Liver (tissue), 8 donors: ENCODE measurements at regions not wholly inside any gene's neighbourhood (a gene's known extent, or its start where the extent isn't known, plus 50 kb on each side); places are given as distances from the start of the nearest gene placed in this dataset.

ENCODE experiments used
- DNase-seq: peaks from one replicate; pipeline ENCODE4 v3.0.0-alpha.2; 2017; ENCODE audit warnings: low spot score
- H3K27ac ChIP-seq, 2 donors: one replicate each; pipeline ENCODE4 v1.7.0; 2013; ENCODE audit warnings: inconsistent platforms in 2 of 2, low read length in 2 of 2, control low read depth in 1 of 2, low read depth in 1 of 2, mild to moderate bottlenecking in 1 of 2
- H3K27me3 ChIP-seq, 4 donors: one replicate each; pipeline versions ENCODE4 v1.6.1 to v1.7.0; 2013; ENCODE audit warnings: low read length in 3 of 4, inconsistent platforms in 1 of 4, mild to moderate bottlenecking in 1 of 4, moderate library complexity in 1 of 4; ENCODE audit not compliant: control insufficient read depth in 4 of 4, insufficient read depth in 4 of 4
- H3K36me3 ChIP-seq, 4 donors: one replicate each; pipeline versions ENCODE4 v1.6.1 to v1.7.0; 2013; ENCODE audit warnings: low read length in 3 of 4, mild to moderate bottlenecking in 3 of 4, low read depth in 1 of 4, moderate library complexity in 1 of 4; ENCODE audit not compliant: control insufficient read depth in 4 of 4, insufficient read depth in 3 of 4
- H3K4me1 ChIP-seq, 4 donors: one replicate each; pipeline versions ENCODE4 v1.6.1 to v1.7.0; 2013; ENCODE audit warnings: low read length in 3 of 4, mild to moderate bottlenecking in 3 of 4, moderate library complexity in 1 of 4; ENCODE audit not compliant: control insufficient read depth in 4 of 4, insufficient read depth in 4 of 4
- H3K4me3 ChIP-seq, 3 donors: one replicate each; pipeline versions ENCODE4 v1.6.1 to v1.7.0; 2013; ENCODE audit warnings: low read length in 3 of 3, control low read depth in 1 of 3, low read depth in 1 of 3, mild to moderate bottlenecking in 1 of 3
- H3K9ac ChIP-seq, 2 donors: one replicate each; pipeline ENCODE4 v1.7.0; 2013; ENCODE audit warnings: low read length in 2 of 2, mild to moderate bottlenecking in 2 of 2, moderate library complexity in 2 of 2, control low read depth in 1 of 2, low read depth in 1 of 2
- H3K9me3 ChIP-seq, 4 donors: one replicate each; pipeline versions ENCODE4 v1.6.1 to v1.7.0; 2013; ENCODE audit warnings: low read length in 3 of 4; ENCODE audit not compliant: control insufficient read depth in 4 of 4
- EGR1 ChIP-seq, 2 donors: IDR thresholded peaks; 2 replicates each; pipeline ENCODE4 v1.6.1; 2016 to 2018; ENCODE audit warnings: antibody characterized with exemption in 2 of 2, low read depth in 2 of 2
- FOXA1 ChIP-seq: IDR thresholded peaks from 2 replicates; pipeline ENCODE4 v1.6.1; 2016; ENCODE audit warnings: antibody characterized with exemption
- FOXA2 ChIP-seq: IDR thresholded peaks from 2 replicates; pipeline ENCODE4 v1.6.1; 2016; ENCODE audit warnings: antibody characterized with exemption
- GABPA ChIP-seq, 2 donors: IDR thresholded peaks in 1 of 2; conservative IDR thresholded peaks in 1 of 2; 2 replicates each; pipeline ENCODE4 v1.6.1; 2016; ENCODE audit warnings: antibody characterized with exemption in 2 of 2, mild to moderate bottlenecking in 1 of 2, moderate library complexity in 1 of 2
- HNF4G ChIP-seq: IDR thresholded peaks from 2 replicates; pipeline ENCODE4 v1.6.1; 2016; ENCODE audit warnings: antibody characterized with exemption
- JUND ChIP-seq, 2 donors: IDR thresholded peaks; 2 replicates each; pipeline ENCODE4 v1.6.1; 2016; ENCODE audit warnings: antibody characterized with exemption in 2 of 2
- RAD21 ChIP-seq, 2 donors: IDR thresholded peaks; 2 replicates each; pipeline ENCODE4 v1.6.1; 2016; ENCODE audit warnings: antibody characterized with exemption in 2 of 2, mild to moderate bottlenecking in 2 of 2
- RXRA ChIP-seq, 2 donors: IDR thresholded peaks; 2 replicates each; pipeline ENCODE4 v1.6.1; 2017 to 2018; ENCODE audit warnings: antibody characterized with exemption in 2 of 2, mild to moderate bottlenecking in 1 of 2
- SP1 ChIP-seq: IDR thresholded peaks from 2 replicates; pipeline ENCODE4 v1.6.1; 2018; ENCODE audit warnings: antibody characterized with exemption, mild to moderate bottlenecking
- TAF1 ChIP-seq: conservative IDR thresholded peaks from 2 replicates; pipeline ENCODE4 v1.6.1; 2016; ENCODE audit warnings: antibody characterized with exemption, mild to moderate bottlenecking
- WGBS: extraction: QIAGEN DNeasy Blood & Tissue Kit; methylation state at CpG from one replicate; pipeline ENCODE4 v1.1.7; 2013; 5-methylcytosine and 5-hydroxymethylcytosine counted together
- TF ChIP-seq, protein P1 (sequence below): IDR thresholded peaks from 2 replicates; pipeline ENCODE4 v1.6.1; 2016; ENCODE audit warnings: antibody characterized with exemption, mild to moderate bottlenecking
- TF ChIP-seq, protein P2 (sequence below): IDR thresholded peaks from 2 replicates; pipeline ENCODE4 v1.6.1; 2016; ENCODE audit warnings: antibody characterized with exemption
- TF ChIP-seq, protein P3 (sequence below): fragments of 150-350 bp; IDR thresholded peaks from 2 replicates; pipeline ENCODE4 v1.5.1; 2017; ENCODE audit warnings: improper control_type of control experiment, low read depth, low read length; ENCODE audit not compliant: missing input control
- TF ChIP-seq, protein P4 (sequence below): IDR thresholded peaks from 2 replicates; pipeline ENCODE4 v1.6.1; 2016; ENCODE audit warnings: antibody characterized with exemption
- donor health status: healthy.
- donor health status: healthy.
- donor health status: healthy.
- donor health status: healthy.
- donor health status: healthy.

DNA sequence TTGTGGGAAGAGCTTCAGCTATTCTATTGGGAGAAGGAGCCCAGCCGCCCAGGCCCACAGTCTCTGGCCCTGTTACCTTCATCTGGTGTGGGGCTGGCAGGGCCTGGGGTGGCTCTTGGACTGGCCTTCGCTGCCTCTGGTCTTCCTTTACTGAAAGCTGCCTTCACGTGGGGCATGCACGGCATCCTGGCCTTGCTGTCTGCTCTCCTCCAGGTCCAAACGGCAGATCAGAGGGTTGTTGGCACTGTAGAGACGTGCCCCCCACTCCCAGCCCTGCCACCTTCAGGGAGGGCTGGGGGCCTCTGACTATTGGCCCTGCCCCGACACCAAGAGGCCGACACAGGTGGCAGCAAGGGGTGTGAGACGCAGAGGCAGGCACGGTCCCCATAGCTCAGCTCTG, 291.3 kb upstream of the IRX1 start (continued):
- TF ChIP-seq, protein P1, sequence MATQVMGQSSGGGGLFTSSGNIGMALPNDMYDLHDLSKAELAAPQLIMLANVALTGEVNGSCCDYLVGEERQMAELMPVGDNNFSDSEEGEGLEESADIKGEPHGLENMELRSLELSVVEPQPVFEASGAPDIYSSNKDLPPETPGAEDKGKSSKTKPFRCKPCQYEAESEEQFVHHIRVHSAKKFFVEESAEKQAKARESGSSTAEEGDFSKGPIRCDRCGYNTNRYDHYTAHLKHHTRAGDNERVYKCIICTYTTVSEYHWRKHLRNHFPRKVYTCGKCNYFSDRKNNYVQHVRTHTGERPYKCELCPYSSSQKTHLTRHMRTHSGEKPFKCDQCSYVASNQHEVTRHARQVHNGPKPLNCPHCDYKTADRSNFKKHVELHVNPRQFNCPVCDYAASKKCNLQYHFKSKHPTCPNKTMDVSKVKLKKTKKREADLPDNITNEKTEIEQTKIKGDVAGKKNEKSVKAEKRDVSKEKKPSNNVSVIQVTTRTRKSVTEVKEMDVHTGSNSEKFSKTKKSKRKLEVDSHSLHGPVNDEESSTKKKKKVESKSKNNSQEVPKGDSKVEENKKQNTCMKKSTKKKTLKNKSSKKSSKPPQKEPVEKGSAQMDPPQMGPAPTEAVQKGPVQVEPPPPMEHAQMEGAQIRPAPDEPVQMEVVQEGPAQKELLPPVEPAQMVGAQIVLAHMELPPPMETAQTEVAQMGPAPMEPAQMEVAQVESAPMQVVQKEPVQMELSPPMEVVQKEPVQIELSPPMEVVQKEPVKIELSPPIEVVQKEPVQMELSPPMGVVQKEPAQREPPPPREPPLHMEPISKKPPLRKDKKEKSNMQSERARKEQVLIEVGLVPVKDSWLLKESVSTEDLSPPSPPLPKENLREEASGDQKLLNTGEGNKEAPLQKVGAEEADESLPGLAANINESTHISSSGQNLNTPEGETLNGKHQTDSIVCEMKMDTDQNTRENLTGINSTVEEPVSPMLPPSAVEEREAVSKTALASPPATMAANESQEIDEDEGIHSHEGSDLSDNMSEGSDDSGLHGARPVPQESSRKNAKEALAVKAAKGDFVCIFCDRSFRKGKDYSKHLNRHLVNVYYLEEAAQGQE: no peak
- TF ChIP-seq, protein P2, sequence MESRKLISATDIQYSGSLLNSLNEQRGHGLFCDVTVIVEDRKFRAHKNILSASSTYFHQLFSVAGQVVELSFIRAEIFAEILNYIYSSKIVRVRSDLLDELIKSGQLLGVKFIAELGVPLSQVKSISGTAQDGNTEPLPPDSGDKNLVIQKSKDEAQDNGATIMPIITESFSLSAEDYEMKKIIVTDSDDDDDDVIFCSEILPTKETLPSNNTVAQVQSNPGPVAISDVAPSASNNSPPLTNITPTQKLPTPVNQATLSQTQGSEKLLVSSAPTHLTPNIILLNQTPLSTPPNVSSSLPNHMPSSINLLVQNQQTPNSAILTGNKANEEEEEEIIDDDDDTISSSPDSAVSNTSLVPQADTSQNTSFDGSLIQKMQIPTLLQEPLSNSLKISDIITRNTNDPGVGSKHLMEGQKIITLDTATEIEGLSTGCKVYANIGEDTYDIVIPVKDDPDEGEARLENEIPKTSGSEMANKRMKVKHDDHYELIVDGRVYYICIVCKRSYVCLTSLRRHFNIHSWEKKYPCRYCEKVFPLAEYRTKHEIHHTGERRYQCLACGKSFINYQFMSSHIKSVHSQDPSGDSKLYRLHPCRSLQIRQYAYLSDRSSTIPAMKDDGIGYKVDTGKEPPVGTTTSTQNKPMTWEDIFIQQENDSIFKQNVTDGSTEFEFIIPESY: no peak

DNA sequence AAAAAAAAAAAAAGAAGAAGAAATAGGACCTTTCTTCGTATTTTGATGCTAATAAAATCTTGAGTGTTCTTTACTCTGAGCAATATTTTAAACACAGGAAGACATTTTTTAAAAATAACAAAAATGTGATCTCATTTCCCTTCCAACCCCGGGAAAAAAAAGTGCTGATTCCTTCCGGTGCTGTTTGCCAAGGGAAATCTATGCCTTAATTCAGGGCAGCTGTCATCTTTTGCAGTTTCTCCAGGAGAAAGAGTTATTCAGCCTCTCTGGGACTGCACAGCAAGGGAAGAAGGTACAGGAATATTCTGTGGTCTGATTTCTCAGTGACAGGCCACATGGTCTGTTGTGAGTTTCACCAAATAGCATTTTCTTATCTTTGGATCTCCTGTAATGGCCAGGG, 291.9 kb upstream of the IRX1 start:
- H3K9me3 ChIP-seq: no peaks in the 10 kb centered on the region
- H3K4me3 ChIP-seq: no peak overlapping the region
- H3K27ac ChIP-seq: no peak overlapping the region
- no peaks in the 10 kb centered on the region for H3K4me1 ChIP-seq
- no peaks in the 10 kb centered on the region for H3K27me3 ChIP-seq
- TF ChIP-seq, protein P3, sequence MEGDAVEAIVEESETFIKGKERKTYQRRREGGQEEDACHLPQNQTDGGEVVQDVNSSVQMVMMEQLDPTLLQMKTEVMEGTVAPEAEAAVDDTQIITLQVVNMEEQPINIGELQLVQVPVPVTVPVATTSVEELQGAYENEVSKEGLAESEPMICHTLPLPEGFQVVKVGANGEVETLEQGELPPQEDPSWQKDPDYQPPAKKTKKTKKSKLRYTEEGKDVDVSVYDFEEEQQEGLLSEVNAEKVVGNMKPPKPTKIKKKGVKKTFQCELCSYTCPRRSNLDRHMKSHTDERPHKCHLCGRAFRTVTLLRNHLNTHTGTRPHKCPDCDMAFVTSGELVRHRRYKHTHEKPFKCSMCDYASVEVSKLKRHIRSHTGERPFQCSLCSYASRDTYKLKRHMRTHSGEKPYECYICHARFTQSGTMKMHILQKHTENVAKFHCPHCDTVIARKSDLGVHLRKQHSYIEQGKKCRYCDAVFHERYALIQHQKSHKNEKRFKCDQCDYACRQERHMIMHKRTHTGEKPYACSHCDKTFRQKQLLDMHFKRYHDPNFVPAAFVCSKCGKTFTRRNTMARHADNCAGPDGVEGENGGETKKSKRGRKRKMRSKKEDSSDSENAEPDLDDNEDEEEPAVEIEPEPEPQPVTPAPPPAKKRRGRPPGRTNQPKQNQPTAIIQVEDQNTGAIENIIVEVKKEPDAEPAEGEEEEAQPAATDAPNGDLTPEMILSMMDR: no peak
- TF ChIP-seq, protein P2: no peak
- TF ChIP-seq, protein P4, sequence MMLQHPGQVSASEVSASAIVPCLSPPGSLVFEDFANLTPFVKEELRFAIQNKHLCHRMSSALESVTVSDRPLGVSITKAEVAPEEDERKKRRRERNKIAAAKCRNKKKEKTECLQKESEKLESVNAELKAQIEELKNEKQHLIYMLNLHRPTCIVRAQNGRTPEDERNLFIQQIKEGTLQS: no peak
- TF ChIP-seq RAD21 (IDR thresholded peaks at IDR 0.05): no peak
- no peaks in the 10 kb centered on the region for H3K36me3 ChIP-seq
- DNase-seq: no peak
- H3K9ac ChIP-seq: no peak overlapping the region
- 62% methylated on average over 3 of the region's 3 CpGs for WGBS

DNA sequence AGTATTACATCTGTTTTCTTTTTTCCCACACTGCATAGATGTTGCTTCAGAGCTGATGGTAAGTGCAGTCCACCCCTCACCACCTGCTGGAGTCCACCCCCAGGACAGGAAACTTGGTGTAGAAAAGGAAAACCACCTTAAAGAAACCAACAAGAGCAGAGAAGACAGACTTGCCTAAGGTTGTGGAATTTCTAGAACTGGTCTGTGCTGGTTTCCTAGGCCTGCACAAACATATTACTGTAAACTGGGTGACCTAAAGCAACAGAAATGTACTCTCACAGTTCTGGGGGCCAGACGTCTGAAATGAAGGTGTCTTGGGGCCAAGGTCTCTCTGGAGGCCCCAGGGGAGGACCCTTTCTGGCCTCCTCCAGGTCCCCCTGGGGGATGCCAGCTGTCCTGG, 293.4 kb upstream of the IRX1 start:
- no peak overlapping the region for H3K4me3 ChIP-seq
- H3K27me3 ChIP-seq: no peaks in the 10 kb centered on the region
- TF ChIP-seq, protein P2: no peak
- no peak for TF ChIP-seq RXRA (IDR thresholded peaks at IDR 0.05)
- no peak for TF ChIP-seq TAF1
- no peak for TF ChIP-seq HNF4G
- TF ChIP-seq GABPA (IDR thresholded peaks at IDR 0.05 in 1 of 2, conservative IDR thresholded peaks at IDR 0.05 in 1 of 2): no peak
- TF ChIP-seq, protein P4: no peak
- TF ChIP-seq, protein P3: no peak
- no peak for TF ChIP-seq RAD21 (IDR thresholded peaks at IDR 0.05)
- TF ChIP-seq FOXA2: no peak
- no peak for TF ChIP-seq EGR1 (IDR thresholded peaks at IDR 0.05; ENCODE audit: low read depth in 2 of 2)
- TF ChIP-seq SP1: no peak
- TF ChIP-seq FOXA1: no peak
- no peak for TF ChIP-seq JUND (IDR thresholded peaks at IDR 0.05)
- no peak overlapping the region for H3K9ac ChIP-seq
- no peaks in the 10 kb centered on the region for H3K36me3 ChIP-seq
- H3K4me1 ChIP-seq: no peaks in the 10 kb centered on the region
- no peak overlapping the region for H3K27ac ChIP-seq
- WGBS: 20% methylated on average over 1 of the region's 1 CpG
- H3K9me3 ChIP-seq: no peaks in the 10 kb centered on the region
- no peak for DNase-seq
